GM23248 (cell line): ENCODE measurements at regions not wholly inside any gene's neighbourhood (a gene's known extent, or its start where the extent isn't known, plus 50 kb on each side); places are given as distances from the start of the nearest gene placed in this dataset.
A peak's percentile ranks its signal among the peaks of the same experiment; 100 is the strongest.

Experiments used
- DNase-seq: peaks from one replicate; pipeline ENCODE4 v3.0.0-alpha.2; 2015
- H2AFZ ChIP-seq: fragments of 200-600 bp; sonication (generic); 2 replicates; pipeline ENCODE4 v1.6.1; 2016; ENCODE audit warnings: antibody characterized with exemption
- H3F3A ChIP-seq: fragments of 200-600 bp; sonication (generic); 2 replicates; pipeline ENCODE4 v1.6.1; 2016; ENCODE audit warnings: mild to moderate bottlenecking, antibody characterized with exemption, mixed run types; ENCODE audit not compliant: insufficient read depth
- H3K27ac ChIP-seq: fragments of 200-600 bp; sonication (generic); 2 replicates; pipeline ENCODE4 v1.5.1; 2016; ENCODE audit warnings: mild to moderate bottlenecking
- H3K27me3 ChIP-seq: fragments of 200-600 bp; sonication (generic); replicated peaks from 2 replicates; pipeline ENCODE4 v1.6.1; 2016; ENCODE audit warnings: mild to moderate bottlenecking; ENCODE audit not compliant: insufficient read depth
- H3K36me3 ChIP-seq: fragments of 200-600 bp; sonication (generic); 2 replicates; pipeline ENCODE4 v1.6.1; 2016; ENCODE audit warnings: low read depth, mild to moderate bottlenecking
- H3K4me1 ChIP-seq: fragments of 200-600 bp; sonication (generic); 2 replicates; pipeline ENCODE4 v1.6.1; 2016; ENCODE audit warnings: mild to moderate bottlenecking; ENCODE audit not compliant: insufficient read depth
- H3K4me2 ChIP-seq: fragments of 200-600 bp; sonication (generic); one replicate; pipeline ENCODE4 v1.6.1; 2016; ENCODE audit warnings: mild to moderate bottlenecking; ENCODE audit not compliant: unreplicated experiment
- H3K4me3 ChIP-seq: fragments of 200-600 bp; sonication (generic); 2 replicates; pipeline ENCODE4 v1.5.1; 2016; ENCODE audit warnings: mild to moderate bottlenecking
- H3K79me2 ChIP-seq: fragments of 200-600 bp; sonication (generic); 2 replicates; pipeline ENCODE4 v1.6.1; 2016; ENCODE audit warnings: mild to moderate bottlenecking; ENCODE audit not compliant: insufficient read depth
- H3K9ac ChIP-seq: fragments of 200-600 bp; sonication (generic); 2 replicates; pipeline ENCODE4 v1.6.1; 2016; ENCODE audit warnings: mild to moderate bottlenecking
- H3K9me2 ChIP-seq: fragments of 200-600 bp; sonication (generic); 2 replicates; pipeline ENCODE4 v1.6.1; 2016; ENCODE audit warnings: mixed run types, mild to moderate bottlenecking, moderate library complexity; ENCODE audit not compliant: insufficient read depth
- H3K9me3 ChIP-seq: fragments of 200-600 bp; sonication (generic); one replicate; pipeline ENCODE4 v1.6.1; 2017; ENCODE audit warnings: low read depth
- H4K20me1 ChIP-seq: fragments of 200-600 bp; sonication (generic); 2 replicates; pipeline ENCODE4 v1.6.0; 2016; ENCODE audit not compliant: insufficient read depth
- EZH2 ChIP-seq: fragments of 200-600 bp; sonication (generic); IDR thresholded peaks from 2 replicates; pipeline ENCODE4 v1.6.1; 2018; ENCODE audit warnings: antibody characterized with exemption, mild to moderate bottlenecking; ENCODE audit not compliant: insufficient read depth, poor library complexity, severe bottlenecking
- EZH2phosphoT487 ChIP-seq: fragments of 200-600 bp; sonication (generic); IDR thresholded peaks from 2 replicates; pipeline ENCODE4 v1.6.1; 2018; ENCODE audit warnings: antibody characterized with exemption, moderate library complexity, mild to moderate bottlenecking, low read depth; ENCODE audit not compliant: insufficient read depth
- WGBS, 2 experiments: methylation state at CpG; one replicate each; pipeline ENCODE4 v1.1.6; 2015 to 2017; ENCODE audit warnings: low lambda C conversion rate in 2 of 2, low coverage in 1 of 2; ENCODE audit errors: missing lambda C conversion rate in 2 of 2; 5-methylcytosine and 5-hydroxymethylcytosine counted together
- in situ Hi-C: fragments of 300-500 bp; cut with MboI; formaldehyde crosslinking; loops from 2 replicates; pipeline ENCODE4 v1.15.0; 2020

GRCh38 chr2:67842375-67842959 is 220.3 kb downstream of the C1D start:
- H3F3A ChIP-seq = no peaks in the 10 kb centered on the region
- H3K4me3 ChIP-seq = no peak overlapping the region
- H3K27me3 ChIP-seq = no peaks in the 10 kb centered on the region
- WGBS, 2 experiments = 71 to 80% methylated on average over 9 of the region's 9 CpGs
- no peaks in the 10 kb centered on the region for H3K79me2 ChIP-seq
- H3K4me2 ChIP-seq = no peak overlapping the region
- H3K9me2 ChIP-seq = no peaks in the 10 kb centered on the region
- no peak overlapping the region for H3K9ac ChIP-seq
- in situ Hi-C loops = loop anchor here (10.0 to 25.0 kb wide), 2 partner anchors 605 to 1408 kb away; partner anchors contain the start of gene MEIS1
- no peaks in the 10 kb centered on the region for H3K36me3 ChIP-seq
- no peak overlapping the region for H3K27ac ChIP-seq
- H3K4me1 ChIP-seq = peaks cover 5% of the 10 kb centered on the region; the same call in 1 of the 2 replicates
- DNase-seq = no peak
- TF ChIP-seq EZH2phosphoT487 (no peak), EZH2 (no peak)
- no peak overlapping the region for H2AFZ ChIP-seq
- no peaks in the 10 kb centered on the region for H3K9me3 ChIP-seq
- H4K20me1 ChIP-seq = no peaks in the 10 kb centered on the region

GRCh38 chr2:67844024-67844540 is 218.7 kb downstream of the C1D start:
- Histone ChIP-seq H3K9me2 (no peaks in the 10 kb centered on the region), H3K9ac (no peak overlapping the region), H3K27ac (no peak overlapping the region), H3F3A (no peaks in the 10 kb centered on the region), H3K36me3 (no peaks in the 10 kb centered on the region), H3K79me2 (no peaks in the 10 kb centered on the region), H2AFZ (peak overlapping the region; percentile 23; the same call in 1 of the 2 replicates), H4K20me1 (no peaks in the 10 kb centered on the region), H3K27me3 (no peaks in the 10 kb centered on the region), H3K9me3 (no peaks in the 10 kb centered on the region), H3K4me2 (no peak overlapping the region), H3K4me3 (no peak overlapping the region), H3K4me1 (peaks cover 5% of the 10 kb centered on the region; the same call in 1 of the 2 replicates)
- DNase-seq = no peak
- in situ Hi-C loops = loop anchor here (10.0 to 25.0 kb wide), 2 partner anchors 607 to 1409 kb away; partner anchors contain the start of gene MEIS1
- WGBS, 2 experiments = 84% methylated on average over 1 of the region's 1 CpG; no CpG with 5 or more reads in 1 of the 2 experiments
- TF ChIP-seq EZH2phosphoT487 (no peak), EZH2 (no peak)

- Histone ChIP-seq H3F3A (no peaks in the 10 kb centered on the region), H2AFZ (peak overlapping the region; percentile 80), H3K9me3 (no peaks in the 10 kb centered on the region), H3K27ac (no peak overlapping the region), H3K9ac (peak overlapping the region; percentile 32; the same call in 1 of the 2 replicates), H3K9me2 (no peaks in the 10 kb centered on the region), H3K27me3 (no peaks in the 10 kb centered on the region), H3K4me2 (peak overlapping the region; percentile 75), H3K4me1 (peaks cover 5% of the 10 kb centered on the region; the same call in 1 of the 2 replicates), H3K36me3 (no peaks in the 10 kb centered on the region), H3K79me2 (no peaks in the 10 kb centered on the region), H4K20me1 (no peaks in the 10 kb centered on the region), H3K4me3 (peak overlapping the region; percentile 50; the same call in 1 of the 2 replicates)
- WGBS, 2 experiments = 95% methylated on average over 8 of the region's 8 CpGs
- in situ Hi-C loops = loop anchor here (10.0 to 25.0 kb wide), 2 partner anchors 608 to 1411 kb away; partner anchors contain the start of gene MEIS1
- no peak for DNase-seq
- no peak for TF ChIP-seq EZH2phosphoT487
- TF ChIP-seq EZH2 = no peak
These were observed 217.0 kb downstream of the C1D start for GRCh38 chr2:67845621-67846369.

- TF ChIP-seq EZH2 (no peak), EZH2phosphoT487 (no peak)
- 9% methylated on average over 16 of the region's 16 CpGs for WGBS, 2 experiments
- H3K36me3 ChIP-seq = no peaks in the 10 kb centered on the region
These were observed 216.3 kb downstream of the C1D start for GRCh38 chr2:67846370-67847070.

More at GRCh38 chr2:67846370-67847070, 216.3 kb downstream of the C1D start:
- H3K9ac ChIP-seq = peak overlapping the region; percentile 32; the same call in 1 of the 2 replicates
- H2AFZ ChIP-seq = peak overlapping the region; percentile 80
- H3K27ac ChIP-seq = no peak overlapping the region
- no peaks in the 10 kb centered on the region for H3K9me2 ChIP-seq
- no peaks in the 10 kb centered on the region for H3K79me2 ChIP-seq
- no peaks in the 10 kb centered on the region for H3F3A ChIP-seq
- H3K4me3 ChIP-seq = peak overlapping the region; percentile 50; the same call in 1 of the 2 replicates
- no peaks in the 10 kb centered on the region for H3K27me3 ChIP-seq
- no peaks in the 10 kb centered on the region for H4K20me1 ChIP-seq
- peak overlapping the region; percentile 75 for H3K4me2 ChIP-seq
- no peaks in the 10 kb centered on the region for H3K9me3 ChIP-seq
- in situ Hi-C loops = loop anchor here (10.0 to 25.0 kb wide), 2 partner anchors 609 to 1412 kb away; partner anchors contain the start of gene MEIS1
- peaks cover 5% of the 10 kb centered on the region; the same call in 1 of the 2 replicates for H3K4me1 ChIP-seq
- DNase-seq = peak; percentile 73
